Inferior parietal cortex (tissue), 1 donor: ENCODE measurements at regions not wholly inside any gene's neighbourhood (a gene's known extent, or its start where the extent isn't known, plus 50 kb on each side); places are given as distances from the start of the nearest gene placed in this dataset.

Source experiments
- DNase-seq: peaks from one replicate; pipeline ENCODE4 v3.0.0-alpha.2; 2016; ENCODE audit errors: extremely low spot score

GRCh38 chr2:120916446-120916845 lies 180.8 kb downstream of the GLI2 start:
- no peak for DNase-seq

DNA sequence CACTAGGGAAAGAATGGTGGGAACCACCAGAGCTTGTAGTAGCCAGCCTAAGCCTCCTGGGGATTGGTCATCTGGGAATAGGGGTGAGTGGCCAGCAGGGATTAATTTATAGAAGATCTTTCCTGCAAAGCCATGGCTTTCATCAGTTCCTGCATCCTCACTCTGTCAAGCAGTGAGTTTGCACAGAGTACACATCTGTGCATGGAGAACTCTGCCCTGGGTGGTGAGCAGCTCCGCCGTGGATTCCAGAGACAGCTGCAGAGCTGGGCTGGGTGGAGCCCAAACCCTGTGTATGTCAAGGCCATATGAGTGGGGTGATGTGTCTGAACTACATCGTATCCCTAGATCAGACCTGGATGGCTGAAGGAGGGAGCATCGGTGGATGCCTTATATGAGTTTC lies 182.2 kb downstream of the GLI2 start:
- no peak for DNase-seq

GRCh38 chr2:120919216-120919615 lies 183.5 kb downstream of the GLI2 start:
- no peak for DNase-seq

- no peak for DNase-seq
These were observed 184.2 kb downstream of the GLI2 start for GRCh38 chr2:120919771-120920453.

DNA sequence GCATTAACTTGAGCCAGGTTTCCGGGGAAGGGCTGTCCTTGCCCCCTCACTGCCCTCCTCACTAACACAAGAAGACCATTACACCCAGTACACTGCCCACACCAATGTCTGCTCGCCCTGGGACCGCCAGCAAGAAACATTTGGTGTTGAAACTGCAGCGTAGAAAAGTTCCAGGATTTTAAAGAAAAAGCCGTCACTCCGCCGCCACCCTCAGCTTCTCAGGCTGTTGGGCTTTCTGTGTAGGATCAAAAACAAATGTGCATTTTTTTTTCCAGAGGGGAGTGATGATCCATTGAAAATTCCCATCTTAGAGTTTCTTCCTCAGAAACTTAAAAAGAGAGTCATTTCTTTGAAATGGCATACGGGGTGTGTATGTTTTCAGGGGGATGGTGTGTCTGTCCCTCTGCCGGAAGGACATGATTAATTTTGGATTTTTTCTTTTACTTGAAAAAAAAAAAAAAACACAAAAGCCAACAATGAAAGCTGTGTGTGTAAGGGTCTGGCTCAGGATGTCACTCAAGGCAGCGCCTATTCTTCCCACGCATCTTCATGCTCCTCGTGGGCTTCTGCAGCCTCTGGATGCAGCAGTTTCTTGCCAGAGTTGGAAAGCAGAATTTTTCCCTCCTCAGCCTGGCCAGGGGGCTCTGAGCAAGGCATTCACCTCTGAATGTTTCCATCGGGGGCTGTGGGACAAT lies 184.9 kb downstream of the GLI2 start:
- DNase-seq: no peak

DNA sequence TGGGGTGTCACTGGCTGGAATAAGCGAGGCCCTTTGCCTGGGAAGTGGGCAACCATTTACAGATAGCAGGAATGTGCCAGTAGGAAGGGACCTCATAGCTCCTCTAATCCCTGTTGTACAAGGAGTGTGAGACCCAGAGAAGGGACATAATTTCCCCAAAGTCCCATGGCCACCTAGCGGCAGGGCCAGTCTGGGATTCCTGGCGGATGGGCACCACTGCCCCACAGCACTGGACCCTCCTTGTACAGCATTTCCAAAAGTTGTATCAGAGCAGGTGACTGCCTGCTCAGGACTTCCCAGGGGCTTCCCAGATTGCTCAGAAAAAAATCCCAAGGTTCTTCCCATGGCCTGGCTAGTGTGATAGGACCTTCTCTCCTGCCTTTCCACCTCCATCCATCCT lies 185.8 kb downstream of the GLI2 start:
- DNase-seq: no peak

DNA sequence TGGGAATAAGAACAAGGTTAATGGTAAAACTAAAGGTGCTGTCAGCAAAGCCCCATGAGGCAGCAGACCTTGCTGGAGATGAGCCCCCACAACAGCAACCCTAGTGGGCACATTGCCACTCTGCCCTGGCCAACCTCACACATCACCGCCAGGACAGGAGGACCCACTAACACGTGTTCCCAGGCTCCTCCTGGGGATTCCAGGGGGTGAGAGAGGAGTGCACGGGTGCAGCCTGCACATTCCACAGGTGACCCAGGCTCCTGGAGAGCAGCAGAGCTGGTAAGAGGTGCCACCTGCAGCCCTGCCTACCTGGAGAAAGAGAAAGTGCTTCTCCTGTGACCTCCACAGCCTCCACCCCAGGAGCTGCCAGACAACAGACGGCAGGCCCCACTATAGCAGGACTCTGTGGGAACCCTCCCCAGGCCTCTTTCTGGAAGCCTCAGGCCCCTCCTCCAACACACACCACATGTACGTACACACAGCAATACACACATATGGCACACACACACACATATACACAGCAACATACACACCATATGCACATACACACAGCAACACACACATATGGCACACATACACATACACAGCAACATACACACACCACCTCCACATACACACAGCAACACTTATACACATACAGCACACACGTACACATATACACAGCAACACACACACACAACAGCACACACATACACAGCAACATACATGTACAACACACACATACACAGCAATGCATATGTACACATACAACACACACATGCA lies 187.1 kb downstream of the GLI2 start:
- DNase-seq: no peak

DNA sequence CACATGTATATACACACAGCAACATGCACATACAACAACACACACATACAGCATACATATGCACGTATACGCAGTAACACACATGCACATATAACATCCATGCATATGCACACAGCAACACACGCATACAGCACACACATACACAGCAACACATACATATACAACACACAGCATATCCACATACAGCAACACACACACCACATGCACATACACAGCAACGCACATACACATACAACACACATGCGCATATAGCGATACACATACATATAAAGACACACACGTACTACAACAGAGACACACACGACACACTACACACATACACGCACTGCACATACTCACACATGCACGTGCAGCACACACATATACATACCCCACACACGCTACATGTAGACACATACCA lies 187.8 kb downstream of the GLI2 start:
- no peak for DNase-seq

GRCh38 chr2:120924924-120925323 lies 189.3 kb downstream of the GLI2 start:
- DNase-seq: no peak

DNA sequence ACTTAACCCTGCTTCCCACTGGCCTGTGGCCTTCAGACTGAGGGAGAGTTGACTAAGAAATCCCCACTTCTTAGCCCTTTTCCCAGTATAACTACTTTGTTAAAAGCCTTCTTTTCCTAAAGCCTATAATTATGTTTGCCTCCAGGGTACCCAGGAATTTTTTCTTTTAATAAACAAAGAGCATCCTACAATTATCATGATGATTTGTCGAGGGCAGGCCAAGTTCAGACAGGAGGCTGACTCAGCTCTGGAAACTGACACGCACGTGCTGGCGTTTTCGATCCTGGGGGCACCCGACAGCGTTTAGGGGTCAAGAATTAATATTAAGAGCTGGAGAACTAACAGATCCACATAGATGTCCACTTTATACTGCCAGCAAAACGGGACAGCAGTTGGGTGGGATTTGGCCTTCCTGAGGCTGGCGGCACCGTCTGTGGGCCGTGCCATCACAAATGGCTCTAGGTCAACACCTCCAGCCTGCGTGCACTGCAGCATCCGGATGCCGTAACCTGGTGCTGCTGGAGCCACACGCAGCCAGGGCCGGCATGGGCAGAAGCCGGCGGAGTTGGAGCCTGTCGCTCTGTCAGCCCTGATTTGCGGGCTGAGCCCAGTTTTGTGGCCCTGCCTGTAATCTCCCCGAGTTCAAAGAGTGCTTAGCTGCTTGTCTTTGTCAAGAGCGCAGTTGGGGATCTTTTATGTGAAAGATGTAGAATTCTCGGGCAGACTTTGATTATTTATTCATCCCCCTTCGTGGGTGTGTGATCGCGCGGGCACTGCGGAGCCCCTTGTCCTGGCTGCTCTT lies 191.0 kb downstream of the GLI2 start:
- DNase-seq: no peak

- no peak for DNase-seq
These were observed 191.6 kb downstream of the GLI2 start for GRCh38 chr2:120927265-120927628.

- no peak for DNase-seq
These were observed 194.2 kb downstream of the GLI2 start for GRCh38 chr2:120929829-120930228.

DNA sequence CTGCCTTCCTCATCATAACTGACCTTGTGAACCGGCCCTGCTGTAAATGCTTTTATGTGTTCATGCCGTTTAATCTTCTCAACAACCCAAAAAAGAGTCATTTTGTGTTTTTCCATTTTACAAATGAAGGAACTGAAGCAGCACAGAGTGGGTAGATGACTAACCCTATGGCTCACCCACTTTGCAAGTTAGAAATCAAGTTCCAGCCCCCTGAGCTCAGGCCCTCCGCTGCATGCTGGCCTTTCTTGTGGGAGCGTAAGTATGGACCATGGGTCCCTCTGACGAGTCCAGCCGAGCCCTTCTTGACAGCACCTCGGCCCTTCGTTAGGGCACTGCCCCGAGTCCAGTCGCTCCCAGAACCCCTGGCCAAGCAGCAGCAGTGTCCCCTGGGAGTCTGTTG lies 194.6 kb downstream of the GLI2 start:
- no peak for DNase-seq

- no peak for DNase-seq
These were observed 195.2 kb downstream of the GLI2 start for GRCh38 chr2:120930864-120931263.

DNA sequence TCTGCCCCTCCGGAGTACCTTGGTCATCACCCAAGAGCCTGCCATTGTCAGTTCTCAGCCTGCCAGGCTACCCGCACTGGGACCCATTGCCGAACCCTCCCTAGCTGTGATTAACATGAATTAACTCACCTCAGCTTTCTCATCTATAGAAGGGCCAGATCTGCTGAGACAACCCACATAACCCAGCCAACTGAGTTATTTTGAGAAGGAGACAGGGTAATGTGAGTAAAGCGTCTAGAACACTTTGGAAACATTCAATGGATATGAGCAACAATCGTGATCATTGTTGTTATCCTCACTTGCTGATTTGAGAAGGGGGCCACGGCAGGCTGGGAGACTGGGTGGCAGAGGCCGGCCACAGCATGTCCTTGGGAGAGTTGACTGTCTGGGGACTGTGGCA lies 196.8 kb downstream of the GLI2 start:
- DNase-seq: no peak

GRCh38 chr2:120932881-120933280 lies 197.2 kb downstream of the GLI2 start:
- DNase-seq: no peak

GRCh38 chr2:120933693-120934573 lies 198.3 kb downstream of the GLI2 start:
- no peak for DNase-seq

DNA sequence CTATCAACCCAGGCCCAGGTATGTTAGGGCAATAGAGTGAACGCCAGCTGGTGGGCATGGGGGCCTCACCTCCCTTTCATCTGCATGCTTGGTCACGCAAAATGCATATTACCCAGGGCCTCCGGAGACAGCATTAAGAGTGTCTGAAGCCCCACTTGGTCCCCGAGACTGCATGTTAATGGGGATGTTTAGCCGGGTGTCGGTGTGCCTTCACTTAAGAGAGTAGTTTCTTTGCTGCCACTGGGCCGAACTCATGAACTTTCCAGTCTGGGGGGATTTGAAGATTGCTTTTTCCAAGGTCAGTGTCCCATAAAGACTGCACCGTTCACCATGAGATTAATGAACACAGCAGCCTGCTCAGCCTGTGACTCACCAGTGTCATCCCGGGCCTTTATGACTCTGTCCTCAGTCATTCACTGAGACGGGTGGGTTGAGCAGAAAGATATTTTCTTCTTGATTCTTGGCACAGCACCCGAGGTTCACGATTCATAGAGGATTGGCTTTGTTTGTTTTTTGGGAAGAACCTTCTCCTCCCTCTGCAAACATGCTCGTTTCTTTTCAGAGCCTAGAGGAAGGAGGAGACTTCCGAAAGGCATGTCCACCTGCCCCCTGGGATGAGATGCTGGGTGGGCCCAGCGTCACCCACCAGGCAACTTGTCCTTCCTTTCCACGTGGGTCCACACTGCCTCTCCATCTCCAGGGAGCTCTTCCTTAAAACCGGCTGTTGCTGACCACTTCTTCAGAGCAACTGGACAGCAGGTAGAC lies 199.1 kb downstream of the GLI2 start:
- no peak for DNase-seq

- no peak for DNase-seq
These were observed 200.0 kb downstream of the GLI2 start for GRCh38 chr2:120935339-120936313.
